Panc1 (cell line): ENCODE measurements at regions not wholly inside any gene's neighbourhood (a gene's known extent, or its start where the extent isn't known, plus 50 kb on each side); places are given as distances from the start of the nearest gene placed in this dataset.
"Not testable (repeated sequence)": the region's sequence is repeated elsewhere in the genome, so short reads cannot be mapped to it uniquely, and the experiment has no call there.

Experiments
- ATAC-seq: fragments of 200-7000 bp; cut with Tn5 transposase; 2 replicates; pipeline ENCODE4 v1.9.1; 2020; ENCODE audit warnings: mild to moderate bottlenecking, moderate library complexity
- BruUV-seq: library from RNA; stranded (reverse); fragments of 400-500 nt; replicated peaks from 2 replicates; lab custom pipeline; 2021; lab: Mats Ljungman, UMichigan
- CTCF ChIA-PET: fragments of 300-600 bp; sonication (Branson Sonifier 250); formaldehyde crosslinking; loops from one replicate; lab custom pipeline; 2022; ENCODE audit warnings: antibody characterized with exemption; lab: Charles Lee
- POLR2A ChIA-PET: fragments of 300-600 bp; sonication (Branson Sonifier 250); formaldehyde crosslinking; loops from one replicate; lab custom pipeline; 2022; ENCODE audit warnings: antibody characterized with exemption; lab: Charles Lee
- DNase-seq: peaks from one replicate; pipeline ENCODE4 v3.0.0-alpha.2; 2010; ENCODE audit warnings: low read depth, low spot score
- H3K27ac ChIP-seq: 2 replicates; pipeline ENCODE4 v1.5.1; 2011; ENCODE audit warnings: mild to moderate bottlenecking, low read length, inconsistent platforms
- H3K27me3 ChIP-seq: fragments of 200-500 bp; sonication (Bioruptor generic); 2 replicates; pipeline ENCODE4 v1.6.0; 2014; ENCODE audit warnings: low read length, inconsistent platforms; ENCODE audit not compliant: control insufficient read depth, insufficient read depth
- H3K36me3 ChIP-seq: fragments of 200-500 bp; sonication (Bioruptor generic); 2 replicates; pipeline ENCODE4 v1.5.1; 2014; ENCODE audit warnings: inconsistent platforms, mild to moderate bottlenecking, low read length, moderate library complexity; ENCODE audit not compliant: control insufficient read depth, insufficient read depth
- H3K4me1 ChIP-seq: 2 replicates; pipeline ENCODE4 v1.5.1; 2011; ENCODE audit warnings: inconsistent platforms, mild to moderate bottlenecking, low read length, moderate library complexity; ENCODE audit not compliant: control insufficient read depth, insufficient read depth
- H3K4me3 ChIP-seq, 2 experiments: 2 replicates each; pipeline ENCODE4 v1.5.1; 2011 to 2012; ENCODE audit warnings: low read depth in 2 of 2, low read length in 2 of 2, mild to moderate bottlenecking in 2 of 2, inconsistent platforms in 1 of 2, moderate library complexity in 1 of 2
- H3K9me3 ChIP-seq: fragments of 200-500 bp; sonication (Bioruptor generic); 2 replicates; pipeline ENCODE4 v1.5.1; 2014; ENCODE audit warnings: low read depth, mild to moderate bottlenecking, inconsistent platforms, low read length, moderate library complexity; ENCODE audit not compliant: control insufficient read depth, insufficient read depth
- CTCF ChIP-seq: fragments of 450-650 bp; IDR thresholded peaks from 2 replicates; pipeline ENCODE4 v1.5.1; 2017; ENCODE audit warnings: mild to moderate bottlenecking
- POLR2AphosphoS5 ChIP-seq: IDR thresholded peaks from 2 replicates; pipeline ENCODE4 v1.6.1; 2012; ENCODE audit warnings: mild to moderate bottlenecking, low read depth, low read length, moderate library complexity
- REST ChIP-seq, 2 experiments: IDR thresholded peaks; 2 replicates each; pipeline ENCODE4 v1.6.1; 2011 to 2012; ENCODE audit warnings: low read depth in 2 of 2, control low read depth in 1 of 2, low read length in 1 of 2, mild to moderate bottlenecking in 1 of 2, moderate library complexity in 1 of 2; ENCODE audit not compliant: insufficient read depth in 1 of 2
- SIN3A ChIP-seq: IDR thresholded peaks from 2 replicates; pipeline ENCODE4 v1.6.1; 2012; ENCODE audit warnings: low read depth, mild to moderate bottlenecking, low read length, moderate library complexity, borderline replicate concordance; ENCODE audit not compliant: insufficient read depth
- TCF7L2 ChIP-seq: IDR thresholded peaks from 2 replicates; pipeline ENCODE4 v1.6.1; 2011; ENCODE audit warnings: mild to moderate bottlenecking, low read depth, low read length, inconsistent platforms
- in situ Hi-C: cut with HindIII; loops from 2 replicates; pipeline ENCODE4 v1.10.0; 2016; ENCODE audit warnings: low sequenced_read_pairs, low pct_unique_long_range_greater_than_20kb
- intact Hi-C: fragments of 100-400 bp; cut with micrococcal nuclease; formaldehyde crosslinking; loops from one replicate; pipeline ENCODE4 v1.10.0; 2022; ENCODE audit not compliant: unreplicated experiment

- DNase-seq, POLR2A ChIA-PET, CTCF ChIA-PET, H3K9me3 ChIP-seq, in situ Hi-C loops, H3K36me3 ChIP-seq, H3K4me1 ChIP-seq, ATAC-seq, intact Hi-C loops, H3K4me3 ChIP-seq, BruUV-seq, H3K27ac ChIP-seq, H3K27me3 ChIP-seq: not testable (repeated sequence)
Measured at GRCh38 chr10:11403646-11404045, 207.8 kb downstream of the USP6NL start.

GRCh38 chr10:11403116-11403515 lies 208.3 kb downstream of the USP6NL start:
- BruUV-seq = no TSS peak
- H3K4me1 ChIP-seq = no peaks in the 10 kb centered on the region
- no peaks in the 10 kb centered on the region for H3K27me3 ChIP-seq
- TF ChIP-seq POLR2AphosphoS5 (no peak), CTCF (no peak), SIN3A (no peak), REST (IDR thresholded peaks at IDR 0.05; ENCODE audit: insufficient read depth in 1 of 2, low read depth in 2 of 2, low read length in 1 of 2) (no peak), TCF7L2 (no peak)
- ATAC-seq = no peak
- H3K36me3 ChIP-seq = no peaks in the 10 kb centered on the region
- CTCF ChIA-PET = no interaction called here
- DNase-seq = no peak
- intact Hi-C loops (no loop called here), in situ Hi-C loops (no loop called here)
- POLR2A ChIA-PET = no interaction called here
- H3K9me3 ChIP-seq = no peaks in the 10 kb centered on the region
- H3K27ac ChIP-seq = no peak overlapping the region
- no peak overlapping the region for H3K4me3 ChIP-seq

GRCh38 chr10:11402392-11402791 lies 209.1 kb downstream of the USP6NL start:
- ChIA-PET CTCF (no interaction called here), POLR2A (no interaction called here)
- no peak for DNase-seq
- Histone ChIP-seq H3K27ac (no peak overlapping the region), H3K9me3 (no peaks in the 10 kb centered on the region), H3K36me3 (no peaks in the 10 kb centered on the region), H3K4me1 (no peaks in the 10 kb centered on the region), H3K27me3 (no peaks in the 10 kb centered on the region), H3K4me3 (no peak overlapping the region)
- intact Hi-C loops = no loop called here
- no TSS peak for BruUV-seq
- TF ChIP-seq REST (IDR thresholded peaks at IDR 0.05; ENCODE audit: insufficient read depth in 1 of 2, low read depth in 2 of 2, low read length in 1 of 2) (no peak), CTCF (no peak), TCF7L2 (no peak), SIN3A (no peak), POLR2AphosphoS5 (no peak)
- in situ Hi-C loops = no loop called here
- no peak for ATAC-seq
